RPMI7951 (cell line): ENCODE measurements at regions not wholly inside any gene's neighbourhood (a gene's known extent, or its start where the extent isn't known, plus 50 kb on each side); places are given as distances from the start of the nearest gene placed in this dataset.

Source experiments
- DNase-seq: peaks from one replicate; pipeline ENCODE4 v3.0.0-alpha.2; 2012; ENCODE audit warnings: low read depth

DNA sequence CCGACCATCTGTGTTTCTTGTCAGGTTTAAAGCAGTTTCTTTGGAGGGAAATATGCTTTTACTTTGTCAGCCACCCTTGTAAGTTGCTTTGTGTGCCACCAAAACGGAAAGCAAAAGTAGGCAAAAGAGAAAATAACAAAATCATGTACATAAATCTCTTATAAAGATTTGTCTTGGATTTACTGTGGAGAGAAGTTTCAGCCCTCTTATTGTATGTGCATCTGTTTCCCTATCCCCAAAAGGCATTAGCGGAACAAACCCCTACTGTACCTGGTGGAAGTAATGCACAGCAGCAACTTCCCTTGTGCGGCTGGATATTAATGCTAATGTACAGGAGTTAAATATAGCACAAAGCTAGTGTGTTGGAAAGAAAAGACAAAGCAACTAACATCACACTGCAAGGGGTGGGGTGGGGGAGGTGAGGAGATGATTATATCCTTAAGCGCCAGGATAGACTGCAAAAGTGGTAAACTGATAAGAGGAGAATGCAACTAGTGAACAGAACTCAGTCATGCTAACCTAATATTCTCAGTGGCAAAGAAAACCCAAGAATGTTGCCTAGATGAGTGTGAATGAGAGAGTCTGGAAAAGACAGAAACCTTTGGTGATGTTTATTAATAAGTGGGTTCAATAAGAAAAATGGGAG lies 396.5 kb upstream of the MEF2C start:
- no peak for DNase-seq

DNA sequence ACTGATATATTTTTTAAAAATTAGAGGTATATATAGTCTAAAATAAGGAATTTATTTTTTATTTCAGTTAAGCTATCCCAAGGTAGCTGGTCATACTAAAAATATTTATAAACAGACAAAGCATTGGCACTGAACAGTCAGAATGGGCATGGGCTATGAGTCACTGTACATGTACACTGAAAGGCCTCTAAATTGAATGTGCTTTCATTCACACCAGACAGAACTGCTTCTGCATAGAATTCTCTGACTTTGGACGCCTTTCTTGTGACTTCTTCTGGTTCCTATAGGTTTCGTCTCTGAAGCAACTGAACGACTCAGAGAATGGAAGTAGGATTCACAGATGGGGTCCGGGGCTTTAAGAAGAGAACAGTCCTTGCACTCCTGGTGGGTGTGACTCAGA lies 394.8 kb upstream of the MEF2C start:
- peak; percentile 51 for DNase-seq

DNA sequence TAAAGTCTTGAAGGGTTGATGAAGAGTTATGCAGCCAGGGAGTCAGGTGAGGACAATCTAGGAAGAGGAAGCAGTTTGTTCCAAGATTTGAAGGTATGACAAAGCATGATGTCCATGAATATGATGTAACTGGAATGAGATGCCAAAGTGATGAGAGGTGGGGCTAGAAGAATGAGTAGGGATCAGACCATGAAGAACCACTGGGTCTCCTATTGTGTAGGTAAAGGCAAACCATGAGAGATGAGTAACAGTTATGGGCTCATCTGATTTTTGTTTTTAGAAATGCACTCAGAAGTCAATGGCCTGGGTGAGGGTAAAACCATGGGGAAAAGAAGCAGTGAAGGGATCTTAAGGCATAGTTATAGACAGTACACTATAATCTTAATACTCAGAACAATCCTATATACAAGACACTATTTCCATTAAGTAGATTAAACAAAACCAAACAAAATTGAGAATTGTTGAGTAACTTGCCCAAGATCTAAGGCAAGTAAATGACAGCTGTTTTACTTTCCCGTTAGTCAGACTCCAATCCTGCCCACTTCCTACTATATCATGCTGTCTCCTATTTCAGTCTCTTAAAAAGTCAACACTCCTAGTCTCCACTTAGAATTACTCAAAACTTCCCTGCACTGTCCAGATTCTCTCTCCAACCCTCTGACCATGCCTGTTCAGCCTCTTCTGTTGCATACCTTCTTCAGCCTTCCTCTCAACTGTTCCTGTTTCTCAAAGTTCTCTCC lies 393.8 kb upstream of the MEF2C start:
- peak; percentile 35 for DNase-seq

DNA sequence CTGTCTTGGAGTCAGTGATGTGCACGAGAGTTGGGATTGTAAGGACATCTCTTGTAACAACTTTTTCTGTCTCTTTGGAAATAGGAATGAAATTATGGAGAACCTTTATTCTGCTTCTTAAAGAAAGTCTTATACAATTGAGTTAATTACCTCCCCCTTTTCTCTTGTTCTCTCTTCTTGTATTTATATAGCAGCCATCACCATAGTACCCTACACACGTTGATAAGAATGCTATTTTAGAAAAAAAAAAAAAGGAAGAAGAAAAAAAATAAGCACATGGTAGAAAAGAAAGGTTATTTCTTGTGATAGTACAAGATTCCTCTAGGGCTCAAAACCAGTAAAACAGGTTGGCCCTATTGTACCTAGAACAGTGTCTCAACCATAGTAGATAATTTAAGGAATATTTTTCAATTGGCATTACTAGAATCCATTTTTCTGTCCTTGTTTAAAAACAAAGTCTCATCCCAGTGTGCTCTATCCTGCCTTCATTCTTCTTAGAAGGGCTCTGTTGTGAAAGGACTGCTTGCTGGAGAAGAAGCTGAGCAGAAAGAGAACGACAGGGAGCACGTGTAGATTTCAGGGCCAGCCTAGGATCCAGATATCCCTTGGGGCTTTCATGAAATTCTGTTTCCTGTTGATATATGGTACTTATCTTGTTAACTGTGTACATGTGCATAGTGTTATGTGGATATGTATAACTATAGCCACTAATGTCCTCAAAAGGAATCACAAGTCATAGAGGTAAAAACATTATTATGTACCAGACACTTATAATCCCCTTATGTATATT lies 392.3 kb upstream of the MEF2C start:
- no peak for DNase-seq

DNA sequence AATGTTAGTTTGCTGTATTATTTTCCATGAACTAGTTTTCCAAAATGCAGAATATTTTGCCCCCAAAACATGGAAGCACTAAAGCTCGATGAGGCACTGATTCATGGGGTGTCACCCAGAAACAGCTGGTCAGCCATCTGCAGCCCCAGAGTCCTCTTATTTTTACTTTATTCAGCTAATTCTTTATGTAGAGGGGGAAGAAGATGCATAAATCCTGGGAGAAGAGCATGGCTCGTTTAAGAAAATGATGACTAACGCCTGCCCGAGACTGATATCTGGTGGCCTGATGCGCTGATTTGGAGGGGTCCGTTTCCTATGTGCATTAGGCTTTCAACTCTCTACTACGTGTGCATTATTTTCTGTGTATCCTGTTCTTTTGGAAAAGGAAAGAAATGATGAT lies 390.3 kb upstream of the MEF2C start:
- no peak for DNase-seq

DNA sequence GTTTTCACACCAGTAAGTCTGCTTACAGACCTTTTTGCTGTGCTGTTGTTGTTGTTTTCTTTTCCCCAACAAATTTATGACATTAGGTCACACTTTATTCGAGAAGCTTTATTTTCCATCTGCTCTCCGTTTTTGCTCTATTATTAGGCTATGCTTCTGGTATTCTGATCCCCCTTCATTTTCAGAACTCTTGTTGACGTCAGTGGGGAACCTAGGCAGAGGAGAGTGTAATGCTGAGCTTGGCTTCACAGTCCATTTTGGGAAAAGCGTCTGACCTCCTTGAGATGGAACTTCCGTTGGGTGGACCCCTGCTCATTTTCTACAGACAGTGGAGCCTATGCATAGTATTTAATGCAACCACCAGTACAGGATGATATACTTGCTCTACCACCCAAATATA lies 387.9 kb upstream of the MEF2C start:
- no peak for DNase-seq

DNA sequence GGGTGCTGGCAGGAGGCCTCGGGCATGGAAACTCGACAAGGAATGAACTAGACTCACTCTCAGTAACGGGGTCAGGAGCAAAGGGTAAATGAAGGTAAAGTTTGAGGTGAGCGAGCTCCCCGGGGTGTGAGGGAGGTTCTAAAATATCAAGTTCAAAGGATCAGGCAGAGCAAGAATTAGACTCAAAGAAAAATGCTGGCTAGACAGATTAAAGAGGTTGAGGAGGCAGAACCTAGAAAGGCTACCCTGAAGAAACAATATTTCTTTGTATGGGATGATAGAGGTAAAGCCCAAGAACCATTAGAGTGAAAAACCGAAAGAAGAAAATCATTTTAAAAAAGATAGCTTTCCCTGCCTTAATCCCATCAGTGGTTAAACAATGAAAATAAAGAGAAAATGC lies 386.7 kb upstream of the MEF2C start:
- DNase-seq = no peak

DNA sequence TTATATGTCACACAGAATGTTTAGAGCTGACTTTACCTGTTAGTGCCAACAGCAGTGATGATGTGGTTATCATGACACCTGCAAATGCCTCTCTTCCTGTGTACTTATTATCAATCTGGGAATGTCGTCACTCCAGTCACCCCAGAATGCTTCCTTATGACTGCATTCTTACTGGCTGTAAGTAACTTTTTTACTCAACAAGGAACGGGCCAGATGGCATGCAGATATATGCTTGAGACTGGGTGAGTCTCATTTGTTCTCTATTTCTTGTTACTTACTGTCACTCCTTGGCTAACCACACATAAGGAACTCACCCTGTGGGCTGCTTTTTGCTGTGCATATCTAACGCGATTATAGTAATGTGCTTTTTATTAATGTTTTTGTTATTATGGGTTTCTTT lies 385.5 kb upstream of the MEF2C start:
- DNase-seq = no peak

DNA sequence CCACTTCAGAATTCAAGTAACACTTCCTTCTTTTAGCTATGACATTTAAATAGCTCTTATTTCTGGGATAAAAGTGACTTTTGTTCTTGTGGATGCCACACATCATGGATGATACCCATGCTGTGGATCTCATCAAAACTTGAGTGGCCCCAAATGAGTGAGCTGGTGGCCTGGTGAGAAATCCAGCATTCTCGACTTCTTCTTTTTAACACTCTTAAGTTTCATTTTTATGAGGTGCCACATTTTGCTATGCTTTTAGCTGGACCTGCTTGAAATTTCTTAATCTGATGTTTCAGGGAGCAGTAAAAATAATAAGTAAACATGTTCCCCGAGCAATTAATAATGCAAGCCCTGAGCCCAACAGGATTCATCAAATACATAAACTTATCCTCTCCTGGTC lies 384.8 kb upstream of the MEF2C start:
- no peak for DNase-seq

DNA sequence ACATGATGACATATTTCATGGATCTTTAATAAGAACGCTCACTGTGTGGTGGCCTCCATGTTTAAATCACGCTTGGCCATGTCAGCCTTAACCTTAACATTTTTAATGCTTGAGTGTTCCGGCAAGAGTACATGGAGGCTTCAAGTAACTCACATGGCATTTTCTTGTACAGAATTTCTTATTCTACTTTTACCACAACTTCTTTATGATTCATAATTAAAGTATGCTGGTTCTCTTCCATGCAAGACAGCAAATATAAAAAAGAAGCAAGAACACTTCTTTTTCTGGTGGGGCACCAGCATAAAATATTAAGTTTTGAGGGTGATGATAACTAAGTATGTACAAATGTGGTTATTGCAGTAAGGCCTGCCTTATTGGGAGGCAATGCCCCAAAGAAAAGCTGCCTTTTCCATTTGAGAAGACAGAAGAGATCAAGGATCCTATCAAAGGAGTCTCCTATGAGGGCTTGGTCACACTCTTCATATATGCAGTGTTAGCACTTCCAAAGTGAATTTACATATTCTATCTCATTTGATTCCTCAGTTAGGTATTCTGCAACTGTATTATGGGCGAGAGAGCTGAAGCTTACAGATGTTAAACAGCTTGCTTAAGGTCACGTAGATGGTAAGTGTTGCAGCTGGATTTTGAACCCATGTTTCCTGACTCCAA lies 382.7 kb upstream of the MEF2C start:
- DNase-seq = peak; percentile 64

DNA sequence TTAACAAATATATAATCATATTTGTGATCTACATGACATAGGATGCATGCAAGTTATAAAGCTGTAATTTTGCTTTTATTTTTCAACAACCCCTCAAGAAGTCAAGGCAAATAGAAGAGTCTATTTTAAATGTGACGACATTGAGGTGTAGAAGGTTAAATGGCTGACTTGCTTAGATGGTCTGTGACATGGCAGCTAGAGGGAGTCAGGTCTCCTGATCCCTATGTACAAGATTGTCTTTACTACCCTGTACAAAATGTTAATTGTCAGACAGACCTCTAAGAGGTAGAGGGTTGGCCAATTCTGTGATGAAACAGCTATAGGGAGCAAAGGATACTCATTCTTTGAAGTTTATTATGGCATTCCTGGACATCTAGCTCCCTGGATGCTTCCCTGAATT lies 380.9 kb upstream of the MEF2C start:
- DNase-seq = no peak

DNA sequence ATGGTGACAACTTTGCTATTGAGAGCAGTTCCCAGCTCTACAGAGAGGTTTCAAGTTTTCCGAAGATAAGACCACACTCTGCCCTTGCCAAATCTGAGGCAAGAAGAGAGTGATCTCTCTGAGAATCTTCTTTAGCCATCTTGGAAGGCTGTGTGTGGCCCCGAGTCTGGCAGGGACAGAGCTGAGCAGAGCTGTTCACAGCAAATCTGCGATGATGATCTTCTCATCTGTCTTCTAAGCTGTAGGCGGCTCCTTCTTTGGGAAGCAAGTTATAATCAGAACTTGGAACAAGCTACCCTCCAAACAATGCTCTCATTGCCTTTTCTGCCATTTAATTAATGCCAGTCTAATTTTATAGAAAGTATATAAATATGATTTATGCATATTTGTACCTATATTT lies 379.0 kb upstream of the MEF2C start:
- no peak for DNase-seq

DNA sequence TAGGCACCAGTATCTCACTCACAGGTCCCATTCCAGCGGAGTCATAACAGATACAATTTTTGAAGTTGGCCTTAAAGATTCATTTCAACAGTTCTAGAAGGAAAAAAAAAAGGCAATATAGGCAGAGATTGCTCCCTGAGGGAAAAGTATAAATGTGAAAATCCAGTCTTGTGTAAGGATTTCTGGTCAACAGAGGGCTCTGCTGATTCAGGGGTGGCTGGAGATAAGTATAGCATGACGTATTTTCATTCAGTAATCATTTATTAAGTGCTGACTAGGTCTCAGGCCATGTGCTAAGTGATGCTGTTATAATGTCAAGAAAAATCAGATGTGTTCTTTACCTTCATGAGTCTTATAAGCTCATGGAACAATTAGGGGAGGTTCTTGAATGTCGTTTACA lies 377.3 kb upstream of the MEF2C start:
- no peak for DNase-seq

DNA sequence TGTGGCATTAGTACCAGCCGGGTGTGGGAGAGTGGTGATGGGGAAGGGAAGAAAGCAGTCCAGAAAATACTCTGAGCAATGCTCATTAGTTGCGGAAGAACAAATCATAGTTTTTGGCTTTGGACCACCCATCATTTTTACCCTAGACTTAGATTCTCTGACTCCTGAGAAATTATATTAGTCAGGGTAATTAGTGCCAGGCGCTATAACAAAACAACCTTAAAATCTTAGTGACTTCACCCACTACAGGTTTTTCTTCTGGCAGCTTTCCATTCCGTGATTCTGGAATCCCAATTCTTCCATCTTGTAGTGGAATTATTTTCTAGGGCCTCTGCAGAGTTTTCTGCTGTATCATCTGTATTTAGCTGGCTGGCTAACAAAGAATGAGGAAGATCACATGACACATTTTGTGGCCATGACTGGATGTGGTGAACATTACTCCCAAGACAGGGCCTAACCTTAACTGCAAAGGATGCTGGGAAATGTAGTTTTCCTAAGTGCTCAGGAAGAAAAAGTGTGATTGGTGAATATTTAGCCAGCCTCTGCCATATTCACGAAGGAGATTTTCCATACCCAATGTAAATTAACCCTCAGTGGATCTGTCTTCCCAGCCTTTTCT lies 373.0 kb upstream of the MEF2C start:
- peak; percentile 64 for DNase-seq

DNA sequence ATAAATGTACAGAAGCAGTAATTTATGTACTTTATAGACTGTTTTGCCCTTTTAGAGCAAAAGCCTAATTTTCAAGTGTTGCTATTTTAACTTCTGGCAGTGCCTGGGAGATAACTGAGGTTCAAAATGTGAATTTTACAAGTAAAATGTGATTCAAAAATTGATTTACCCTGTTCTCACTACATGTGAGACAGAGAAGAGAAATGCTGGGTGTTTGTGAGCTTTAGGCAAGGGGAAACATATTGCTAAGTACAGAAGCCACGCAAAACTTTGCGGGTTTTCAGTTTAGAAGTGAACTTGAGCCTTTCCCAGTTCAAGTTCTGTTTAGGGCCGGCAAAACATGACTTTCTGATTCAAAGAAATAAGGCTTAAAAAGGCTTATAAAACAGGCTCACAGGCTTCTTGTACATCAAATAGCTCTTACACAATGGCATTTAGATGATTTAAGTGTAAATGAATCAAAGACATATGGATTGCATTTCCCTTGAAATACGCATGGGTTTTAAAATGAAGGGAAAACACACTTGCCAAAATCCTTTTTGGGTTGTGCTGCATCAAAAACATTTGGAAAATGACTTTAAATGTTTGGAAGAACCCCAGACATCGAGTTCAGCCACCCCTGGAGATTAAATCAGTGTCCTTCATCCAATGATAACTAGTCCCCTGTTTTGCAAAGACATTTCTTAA lies 370.8 kb upstream of the MEF2C start:
- no peak for DNase-seq

DNA sequence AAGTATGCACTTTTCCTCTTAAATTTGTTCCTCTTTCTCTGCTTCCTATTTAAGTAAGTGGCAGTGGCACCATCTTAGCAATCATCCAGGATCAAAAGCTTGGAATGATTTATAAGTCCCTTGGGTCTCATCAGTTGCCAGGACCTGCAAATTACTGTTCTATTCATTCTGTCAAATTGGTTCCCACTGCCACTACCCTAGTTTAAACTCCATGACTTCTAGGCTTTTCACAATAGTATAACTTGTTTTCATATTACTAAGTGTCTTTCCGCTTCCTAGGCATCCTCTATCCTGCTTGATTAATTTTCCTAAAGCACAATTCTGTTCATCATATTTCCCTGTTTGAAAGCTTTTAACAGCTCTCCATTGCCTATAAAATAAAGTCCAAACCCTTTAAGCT lies 363.9 kb upstream of the MEF2C start:
- no peak for DNase-seq

DNA sequence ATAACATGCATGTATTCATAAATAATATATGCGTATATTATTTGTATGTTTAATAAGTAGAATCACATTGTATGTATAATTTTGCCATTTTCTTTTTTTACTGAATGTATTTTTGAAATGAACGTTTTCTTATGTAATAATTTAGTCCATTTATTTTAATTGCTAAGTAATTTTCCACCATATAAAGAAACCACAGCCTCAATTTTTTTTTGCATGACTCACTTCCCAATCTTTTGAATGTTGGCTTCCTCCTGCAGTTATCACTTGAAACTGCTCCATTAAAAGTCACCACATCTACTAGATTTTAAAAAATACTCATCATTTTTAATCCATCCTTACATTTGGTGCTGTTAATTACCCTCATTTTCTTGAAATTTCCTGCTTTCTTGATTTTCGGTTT lies 363.3 kb upstream of the MEF2C start:
- DNase-seq = peak; percentile 54

DNA sequence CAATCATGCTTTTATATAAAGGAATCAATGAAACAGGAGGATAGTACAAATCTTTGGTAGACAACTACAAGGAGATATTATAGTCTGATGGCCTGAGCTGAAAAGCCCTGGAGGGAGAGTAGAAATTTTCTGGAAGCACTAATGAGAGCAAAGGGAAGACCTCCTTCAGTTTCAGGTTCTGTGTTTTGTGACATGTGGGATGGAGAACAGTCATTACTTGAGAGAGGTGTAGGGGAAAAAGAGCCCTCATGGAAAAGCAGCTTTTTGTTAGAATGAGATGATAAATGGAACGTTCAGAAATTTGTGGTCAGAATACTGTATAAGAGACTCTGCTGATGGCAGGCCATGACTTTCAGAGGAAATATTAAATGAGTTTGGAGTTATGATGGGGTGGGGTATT lies 360.6 kb upstream of the MEF2C start:
- DNase-seq = no peak

DNA sequence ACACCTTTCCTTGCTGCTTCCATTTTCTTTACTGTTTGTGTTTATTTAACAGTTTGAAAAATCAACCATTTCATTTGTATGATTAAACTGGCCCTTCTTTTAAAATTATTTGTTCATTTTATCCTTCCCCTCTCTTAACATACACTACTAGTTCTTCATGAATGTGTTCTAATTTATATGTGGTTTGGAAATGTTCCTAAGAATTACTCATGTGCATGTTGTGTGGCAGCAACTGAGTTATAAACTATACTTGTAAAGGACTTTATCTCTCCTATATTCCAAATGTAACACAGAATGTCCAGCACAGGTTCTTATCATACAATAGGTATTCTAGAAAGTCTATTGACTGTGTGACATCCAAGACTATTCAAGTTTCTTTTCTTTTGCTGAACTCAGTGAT lies 358.2 kb upstream of the MEF2C start:
- peak; percentile 57 for DNase-seq

DNA sequence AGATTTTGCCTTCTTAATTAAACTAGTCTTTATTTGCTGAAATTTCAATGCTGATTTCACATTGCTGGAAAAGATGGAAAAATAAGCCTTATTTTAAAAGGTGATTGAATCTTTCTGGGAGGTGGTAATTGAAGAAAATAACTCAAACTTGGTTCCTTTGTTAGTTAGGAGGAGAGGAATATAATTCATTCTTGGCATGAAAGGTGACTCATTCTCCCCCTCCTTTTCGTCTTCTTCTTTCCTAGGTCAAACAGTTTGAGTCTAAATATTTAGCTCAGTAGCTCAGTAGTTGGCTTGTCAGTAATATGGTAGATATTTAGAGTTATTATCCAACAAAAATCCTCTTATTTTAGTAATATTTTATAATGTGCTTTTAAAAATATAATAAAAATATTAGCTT lies 353.9 kb upstream of the MEF2C start:
- DNase-seq = peak; percentile 25

DNA sequence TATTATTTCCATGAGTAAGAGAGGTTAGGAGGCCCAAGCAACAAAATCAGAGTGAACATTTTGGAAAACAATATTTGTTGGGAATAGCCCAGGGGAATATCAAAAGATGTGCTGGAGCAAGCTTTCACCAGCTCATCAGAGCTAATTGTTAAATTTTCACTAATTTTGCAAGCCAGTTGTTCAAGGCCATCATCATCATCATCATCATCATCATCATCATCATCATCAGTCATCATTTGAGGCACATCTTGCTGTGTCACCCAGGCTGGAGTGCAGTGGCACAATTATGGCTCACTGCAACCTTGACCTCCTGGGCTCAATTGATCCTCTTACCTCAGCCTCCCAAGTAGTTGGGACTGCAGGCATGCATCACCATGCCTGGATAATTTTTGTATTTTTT lies 350.5 kb upstream of the MEF2C start:
- DNase-seq = no peak
